Ovary (tissue), 3 donors: ENCODE measurements at regions not wholly inside any gene's neighbourhood (a gene's known extent, or its start where the extent isn't known, plus 50 kb on each side); places are given as distances from the start of the nearest gene placed in this dataset.

Experiments
- CTCF ChIP-seq, 3 donors: fragments of 450-650 bp in 2 of 3; fragments of 200-600 bp in 1 of 3; IDR thresholded peaks; one replicate each; pipeline versions ENCODE4 v1.5.1 to v1.8.0; 2016 to 2022; ENCODE audit warnings: antibody characterized with exemption in 3 of 3, mild to moderate bottlenecking in 1 of 3
- EP300 ChIP-seq: sonication (generic); formaldehyde crosslinking; IDR thresholded peaks from one replicate; pipeline ENCODE4 v1.6.1; 2017; ENCODE audit warnings: antibody characterized with exemption
- POLR2A ChIP-seq: fragments of 450-650 bp; IDR thresholded peaks from one replicate; pipeline ENCODE4 v1.6.1; 2017; ENCODE audit warnings: antibody characterized with exemption, mild to moderate bottlenecking, moderate library complexity
- donor health status: DM: no; HTN: no; CAD: no.

GRCh38 chr16:49944221-49944620 lies 80.8 kb upstream of the CNEP1R1 start:
- TF ChIP-seq POLR2A (no peak), CTCF (IDR thresholded peaks at IDR 0.05) (no peak), EP300 (no peak)
